ENCODE measurements at regions not wholly inside any gene's neighbourhood (a gene's known extent, or its start where the extent isn't known, plus 50 kb on each side); places are given as distances from the start of the nearest gene placed in this dataset.

DNA sequence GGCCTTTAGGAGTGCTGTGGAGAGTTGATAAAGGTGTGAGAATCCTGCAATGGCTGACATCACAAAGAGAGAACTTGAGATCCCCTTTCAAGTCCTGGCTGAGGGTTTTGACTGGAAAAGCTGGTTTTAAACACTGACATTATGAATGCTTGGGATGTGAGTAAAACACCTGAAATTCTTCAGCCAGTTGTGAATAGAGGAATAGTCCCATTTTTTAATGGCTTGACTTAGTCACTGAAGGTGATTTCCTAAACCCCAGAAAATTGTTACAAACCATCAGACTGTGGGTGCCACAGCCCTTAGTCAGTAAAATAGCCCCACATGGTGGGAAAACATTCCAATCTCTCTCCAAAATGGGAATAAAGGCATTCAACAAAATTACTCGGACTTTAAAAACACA is 107.7 kb upstream of the LMO4 start:
- no peak for TF ChIP-seq POLR2AphosphoS5 (IDR thresholded peaks at IDR 0.05; ENCODE audit: insufficient read depth in 1 of 2, low read depth in 1 of 2)
- TF ChIP-seq, protein P1, sequence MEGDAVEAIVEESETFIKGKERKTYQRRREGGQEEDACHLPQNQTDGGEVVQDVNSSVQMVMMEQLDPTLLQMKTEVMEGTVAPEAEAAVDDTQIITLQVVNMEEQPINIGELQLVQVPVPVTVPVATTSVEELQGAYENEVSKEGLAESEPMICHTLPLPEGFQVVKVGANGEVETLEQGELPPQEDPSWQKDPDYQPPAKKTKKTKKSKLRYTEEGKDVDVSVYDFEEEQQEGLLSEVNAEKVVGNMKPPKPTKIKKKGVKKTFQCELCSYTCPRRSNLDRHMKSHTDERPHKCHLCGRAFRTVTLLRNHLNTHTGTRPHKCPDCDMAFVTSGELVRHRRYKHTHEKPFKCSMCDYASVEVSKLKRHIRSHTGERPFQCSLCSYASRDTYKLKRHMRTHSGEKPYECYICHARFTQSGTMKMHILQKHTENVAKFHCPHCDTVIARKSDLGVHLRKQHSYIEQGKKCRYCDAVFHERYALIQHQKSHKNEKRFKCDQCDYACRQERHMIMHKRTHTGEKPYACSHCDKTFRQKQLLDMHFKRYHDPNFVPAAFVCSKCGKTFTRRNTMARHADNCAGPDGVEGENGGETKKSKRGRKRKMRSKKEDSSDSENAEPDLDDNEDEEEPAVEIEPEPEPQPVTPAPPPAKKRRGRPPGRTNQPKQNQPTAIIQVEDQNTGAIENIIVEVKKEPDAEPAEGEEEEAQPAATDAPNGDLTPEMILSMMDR (IDR thresholded peaks at IDR 0.05): no peak
